ENCODE measurements at regions not wholly inside any gene's neighbourhood (a gene's known extent, or its start where the extent isn't known, plus 50 kb on each side); places are given as distances from the start of the nearest gene placed in this dataset.

GRCh38 chr22:48693377-48694135, 1134.1 kb downstream of the BRD1 start:
- no peaks in the 10 kb centered on the region for H3K36me3 Mint-ChIP-seq (ENCODE audit: low read depth)
- DNase-seq, result no peak
- H3K27ac Mint-ChIP-seq, result no peak overlapping the region
- H3K4me1 Mint-ChIP-seq (ENCODE audit: low read depth), result no peaks in the 10 kb centered on the region
- no peaks in the 10 kb centered on the region for H3K27me3 Mint-ChIP-seq
- H3K4me3 Mint-ChIP-seq, result no peak overlapping the region
- H3K9me3 Mint-ChIP-seq, result no peaks in the 10 kb centered on the region

GRCh38 chr22:48692734-48693376, 1134.8 kb downstream of the BRD1 start:
- Mint-ChIP-seq H3K4me3 (no peak overlapping the region), H3K27ac (no peak overlapping the region), H3K27me3 (no peaks in the 10 kb centered on the region), H3K9me3 (no peaks in the 10 kb centered on the region), H3K4me1 (ENCODE audit: low read depth) (no peaks in the 10 kb centered on the region), H3K36me3 (ENCODE audit: low read depth) (no peaks in the 10 kb centered on the region)
- no peak for DNase-seq

DNA sequence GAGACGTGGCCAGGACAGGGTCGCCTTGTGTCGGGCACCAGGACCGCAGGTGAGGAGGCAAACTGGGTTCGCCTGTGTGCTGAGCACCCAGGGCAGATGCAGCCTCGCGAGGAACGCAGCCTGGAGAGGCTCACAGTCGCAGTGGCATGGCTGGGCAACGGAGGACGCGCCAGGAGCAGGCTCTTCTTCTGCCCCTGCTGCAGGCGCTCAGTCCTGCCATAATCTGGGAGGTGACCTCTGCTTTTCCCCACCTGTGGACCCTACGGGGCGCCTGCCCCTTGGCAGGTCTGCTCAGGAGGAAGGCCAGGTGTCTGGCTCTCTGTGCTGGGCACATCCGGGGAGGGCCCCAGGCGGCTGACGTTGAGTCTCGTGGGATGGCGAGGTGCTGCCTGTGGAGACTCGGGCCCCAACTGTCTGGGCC, 1136.2 kb downstream of the BRD1 start:
- Mint-ChIP-seq H3K27me3 (no peaks in the 10 kb centered on the region), H3K4me1 (ENCODE audit: low read depth) (no peaks in the 10 kb centered on the region), H3K27ac (no peak overlapping the region), H3K9me3 (no peaks in the 10 kb centered on the region), H3K4me3 (no peak overlapping the region), H3K36me3 (ENCODE audit: low read depth) (no peaks in the 10 kb centered on the region)
- no peak for DNase-seq

- Mint-ChIP-seq H3K4me3 (no peak overlapping the region), H3K4me1 (ENCODE audit: low read depth) (no peaks in the 10 kb centered on the region), H3K27me3 (no peaks in the 10 kb centered on the region)
Measured at GRCh38 chr22:48690583-48691317, 1136.9 kb downstream of the BRD1 start.

GRCh38 chr22:48689206-48689605, 1138.5 kb downstream of the BRD1 start:
- Mint-ChIP-seq H3K36me3 (ENCODE audit: low read depth) (no peaks in the 10 kb centered on the region), H3K27ac (no peak overlapping the region), H3K9me3 (no peaks in the 10 kb centered on the region), H3K4me3 (no peak overlapping the region), H3K27me3 (no peaks in the 10 kb centered on the region), H3K4me1 (ENCODE audit: low read depth) (no peaks in the 10 kb centered on the region)
- DNase-seq, result no peak

More at GRCh38 chr22:48690583-48691317, 1136.9 kb downstream of the BRD1 start:
- Mint-ChIP-seq H3K36me3 (ENCODE audit: low read depth) (no peaks in the 10 kb centered on the region), H3K9me3 (no peaks in the 10 kb centered on the region), H3K27ac (no peak overlapping the region)
- DNase-seq, result no peak

DNA sequence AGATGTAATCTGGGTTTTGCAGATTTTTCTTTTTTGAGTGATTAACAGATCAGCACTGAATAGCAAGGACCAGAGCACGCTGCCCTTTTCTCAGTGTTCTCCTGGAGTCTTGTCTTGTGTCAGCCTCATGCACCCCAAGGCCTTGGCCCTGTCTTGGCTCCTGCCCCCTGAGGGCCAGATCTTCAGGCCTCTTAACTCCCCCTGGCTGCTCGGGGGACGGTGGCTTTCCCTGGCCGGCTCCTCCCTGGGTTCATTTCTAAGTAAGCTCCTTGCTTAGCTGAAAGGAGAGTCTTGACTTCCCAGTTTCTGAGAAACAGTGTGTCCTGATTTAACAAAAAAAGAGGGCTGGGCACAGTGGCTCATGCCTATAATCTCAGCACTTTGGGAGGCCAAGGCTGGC, 1139.3 kb downstream of the BRD1 start:
- Mint-ChIP-seq H3K36me3 (ENCODE audit: low read depth) (no peaks in the 10 kb centered on the region), H3K9me3 (no peaks in the 10 kb centered on the region), H3K27me3 (no peaks in the 10 kb centered on the region)

GRCh38 chr22:48687606-48688005, 1140.1 kb downstream of the BRD1 start:
- Mint-ChIP-seq H3K4me3 (no peak overlapping the region), H3K27ac (no peak overlapping the region), H3K36me3 (ENCODE audit: low read depth) (no peaks in the 10 kb centered on the region), H3K4me1 (ENCODE audit: low read depth) (no peaks in the 10 kb centered on the region), H3K27me3 (no peaks in the 10 kb centered on the region), H3K9me3 (no peaks in the 10 kb centered on the region)
- DNase-seq, result no peak

More for the DNA sequence above, 1139.3 kb downstream of the BRD1 start:
- Mint-ChIP-seq H3K27ac (no peak overlapping the region), H3K4me3 (no peak overlapping the region), H3K4me1 (ENCODE audit: low read depth) (no peaks in the 10 kb centered on the region)
- no peak for DNase-seq

GRCh38 chr22:48686694-48687302, 1140.9 kb downstream of the BRD1 start:
- Mint-ChIP-seq H3K4me3 (no peak overlapping the region), H3K27me3 (no peaks in the 10 kb centered on the region), H3K4me1 (ENCODE audit: low read depth) (no peaks in the 10 kb centered on the region), H3K27ac (no peak overlapping the region), H3K9me3 (no peaks in the 10 kb centered on the region), H3K36me3 (ENCODE audit: low read depth) (no peaks in the 10 kb centered on the region)
- no peak for DNase-seq

- H3K4me3 Mint-ChIP-seq, result no peak overlapping the region
- no peaks in the 10 kb centered on the region for H3K4me1 Mint-ChIP-seq (ENCODE audit: low read depth)
- no peaks in the 10 kb centered on the region for H3K36me3 Mint-ChIP-seq (ENCODE audit: low read depth)
- no peak overlapping the region for H3K27ac Mint-ChIP-seq
- no peak for DNase-seq
- H3K27me3 Mint-ChIP-seq, result no peaks in the 10 kb centered on the region
- H3K9me3 Mint-ChIP-seq, result no peaks in the 10 kb centered on the region
Measured at GRCh38 chr22:48685767-48686166, 1141.9 kb downstream of the BRD1 start.

DNA sequence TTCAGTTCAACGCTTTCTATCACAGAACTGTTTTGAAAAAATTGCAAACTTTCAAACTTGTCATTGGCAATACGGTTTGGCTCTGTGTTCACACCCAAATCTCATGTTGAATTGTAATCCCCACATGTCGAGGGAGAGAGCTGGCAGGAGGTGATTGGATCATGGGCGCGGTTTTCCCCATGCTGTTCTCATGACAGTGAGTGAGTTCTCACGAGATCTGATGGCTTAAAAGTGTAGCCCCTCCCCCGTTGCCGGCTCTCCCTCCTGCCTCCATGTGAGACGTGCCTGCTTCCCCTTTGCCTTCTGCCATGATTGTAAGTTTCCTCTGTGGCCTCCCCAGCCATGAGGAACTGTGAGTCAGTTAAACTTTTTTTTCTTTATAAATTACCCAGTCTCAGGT, 1144.0 kb downstream of the BRD1 start:
- Mint-ChIP-seq H3K27me3 (no peaks in the 10 kb centered on the region), H3K27ac (no peak overlapping the region), H3K36me3 (ENCODE audit: low read depth) (no peaks in the 10 kb centered on the region)

GRCh38 chr22:48682504-48682903, 1145.2 kb downstream of the BRD1 start:
- no peak overlapping the region for H3K27ac Mint-ChIP-seq
- no peak overlapping the region for H3K4me3 Mint-ChIP-seq
- no peak for DNase-seq
- no peaks in the 10 kb centered on the region for H3K27me3 Mint-ChIP-seq
- no peaks in the 10 kb centered on the region for H3K4me1 Mint-ChIP-seq (ENCODE audit: low read depth)
- H3K36me3 Mint-ChIP-seq (ENCODE audit: low read depth), result no peaks in the 10 kb centered on the region
- no peaks in the 10 kb centered on the region for H3K9me3 Mint-ChIP-seq

More for the DNA sequence above, 1144.0 kb downstream of the BRD1 start:
- no peak for DNase-seq
- H3K9me3 Mint-ChIP-seq, result no peaks in the 10 kb centered on the region
- H3K4me1 Mint-ChIP-seq (ENCODE audit: low read depth), result no peaks in the 10 kb centered on the region
- H3K4me3 Mint-ChIP-seq, result no peak overlapping the region

- H3K36me3 Mint-ChIP-seq (ENCODE audit: low read depth), result no peaks in the 10 kb centered on the region
- no peak overlapping the region for H3K27ac Mint-ChIP-seq
- no peaks in the 10 kb centered on the region for H3K4me1 Mint-ChIP-seq (ENCODE audit: low read depth)
- no peaks in the 10 kb centered on the region for H3K9me3 Mint-ChIP-seq
- DNase-seq, result no peak
- no peak overlapping the region for H3K4me3 Mint-ChIP-seq
- no peaks in the 10 kb centered on the region for H3K27me3 Mint-ChIP-seq
Measured at GRCh38 chr22:48680601-48681000, 1147.1 kb downstream of the BRD1 start.

DNA sequence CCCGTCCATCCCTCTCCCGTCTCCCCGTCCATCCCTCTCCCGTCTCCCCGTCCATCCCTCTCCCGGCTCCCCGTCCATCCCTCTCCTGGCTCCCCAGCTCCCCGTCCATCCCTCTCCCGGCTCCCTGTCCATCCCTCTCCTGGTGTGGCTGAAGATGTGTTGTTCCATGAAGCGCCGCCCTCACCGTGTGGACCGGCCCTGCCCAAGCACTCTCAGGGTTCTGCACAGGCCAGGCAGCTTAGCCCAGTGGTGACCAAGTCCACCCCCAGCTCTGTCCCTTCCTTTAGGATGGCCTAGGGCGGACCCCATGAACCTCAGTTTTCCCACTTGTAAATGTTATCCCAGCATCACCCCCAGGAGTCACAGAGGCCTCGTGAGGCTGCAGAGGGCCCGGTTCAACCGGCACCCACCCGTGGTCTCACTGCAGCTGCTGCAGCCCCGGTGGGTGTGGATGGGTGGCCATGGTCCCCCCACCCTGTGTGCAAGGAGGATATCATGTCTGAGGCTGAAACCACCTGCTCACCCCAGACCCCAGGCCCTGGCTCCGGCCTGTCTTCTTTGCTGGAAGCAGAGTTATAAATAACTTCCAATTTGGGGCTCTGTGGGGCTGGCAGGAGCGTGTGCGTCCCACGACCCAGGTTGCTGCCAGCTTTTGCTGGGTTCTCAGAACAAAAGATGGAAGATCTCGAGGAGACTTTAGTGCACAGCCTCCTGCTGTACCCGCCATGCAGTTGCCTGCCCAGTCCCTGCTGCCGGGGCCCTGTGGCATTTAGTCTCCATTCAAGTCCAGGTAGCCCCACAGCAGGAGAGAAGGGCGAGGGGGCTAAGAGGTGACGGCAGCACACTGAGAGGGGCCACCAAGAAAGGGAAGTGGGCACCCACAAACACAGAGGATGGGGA, 1147.8 kb downstream of the BRD1 start:
- Mint-ChIP-seq H3K4me3 (no peak overlapping the region), H3K4me1 (ENCODE audit: low read depth) (no peaks in the 10 kb centered on the region), H3K9me3 (no peaks in the 10 kb centered on the region), H3K27me3 (no peaks in the 10 kb centered on the region), H3K27ac (no peak overlapping the region), H3K36me3 (ENCODE audit: low read depth) (no peaks in the 10 kb centered on the region)
- DNase-seq, result no peak

Data from activated T-cell treated with anti-CD3 and anti-CD28 coated beads, Interleukin-2, amount 50 U/mL, for 24 hours (primary cell).